ENCODE measurements at regions not wholly inside any gene's neighbourhood (a gene's known extent, or its start where the extent isn't known, plus 50 kb on each side); places are given as distances from the start of the nearest gene placed in this dataset.

DNA sequence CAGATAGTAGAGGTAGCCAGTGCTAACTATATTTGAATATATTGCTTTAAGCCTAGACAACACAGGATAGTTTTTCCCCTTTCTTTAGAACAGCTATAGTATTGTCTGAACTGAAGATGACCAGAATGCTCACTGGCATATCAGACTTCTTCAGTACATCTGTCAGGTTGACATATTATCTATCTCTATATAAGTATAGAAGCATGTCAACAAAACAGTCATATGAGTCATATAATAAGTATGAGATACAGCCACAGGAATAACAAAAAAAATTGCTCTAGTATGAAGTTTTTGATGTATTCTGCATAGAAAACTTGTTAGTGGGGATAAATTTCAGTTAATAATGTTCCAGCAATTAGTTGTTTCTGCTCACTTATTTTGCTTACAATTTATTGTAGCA lies 767.7 kb downstream of the LRFN5 start:
- Histone ChIP-seq H3K36me3 (ENCODE audit: control insufficient read depth, low read length) (no peaks in the 10 kb centered on the region), H3K4me3 (ENCODE audit: low read length) (no peak overlapping the region), H3K4me2 (ENCODE audit: low read length) (no peak overlapping the region), H3F3A (ENCODE audit: control insufficient read depth, insufficient read depth) (no peaks in the 10 kb centered on the region), H3K4me1 (ENCODE audit: control insufficient read depth, low read length) (no peaks in the 10 kb centered on the region), H3K27me3 (ENCODE audit: control insufficient read depth, low read length) (no peaks in the 10 kb centered on the region), H3K9me3 (ENCODE audit: control insufficient read depth, insufficient read depth, low read length) (peaks cover 3% of the 10 kb centered on the region; the same call in 1 of the 2 replicates), H4K20me1 (ENCODE audit: control insufficient read depth, insufficient read depth, low read depth, low read length) (no peaks in the 10 kb centered on the region), H3K27ac (ENCODE audit: low read depth, low read length) (no peak overlapping the region), H3K9me2 (replicated peaks; ENCODE audit: control insufficient read depth, low read length) (no peaks in the 10 kb centered on the region), H3K79me2 (ENCODE audit: control insufficient read depth, low read length) (no peaks in the 10 kb centered on the region)
- TF ChIP-seq EZH2phosphoT487 (IDR thresholded peaks at IDR 0.05; ENCODE audit: borderline replicate concordance, low read length) = no peak
- no peak for TF ChIP-seq CTCF (IDR thresholded peaks at IDR 0.05; ENCODE audit: low read depth, low read length, poor library complexity, severe bottlenecking)

DNA sequence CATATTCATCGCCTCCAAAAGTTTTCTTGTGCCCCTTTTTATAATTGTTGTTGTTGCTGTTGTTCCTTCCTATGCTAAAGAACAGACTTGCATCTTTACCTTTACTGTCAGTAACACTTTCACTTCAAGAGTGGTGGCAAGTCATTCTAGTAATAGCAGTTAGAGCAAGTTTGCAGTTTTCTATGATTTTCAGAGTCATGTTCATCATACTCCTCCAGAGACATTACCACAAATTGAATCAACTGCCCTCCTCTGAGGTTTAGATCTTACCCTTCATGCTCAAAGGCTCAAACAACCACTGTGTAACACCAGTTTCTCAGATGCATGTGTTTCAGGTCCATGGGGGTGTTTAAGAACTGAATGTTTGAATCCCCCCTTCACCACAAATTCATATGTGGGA lies 763.4 kb downstream of the LRFN5 start:
- Histone ChIP-seq H3K4me1 (ENCODE audit: control insufficient read depth, low read length) (no peaks in the 10 kb centered on the region), H3K4me2 (ENCODE audit: low read length) (no peak overlapping the region), H3F3A (ENCODE audit: control insufficient read depth, insufficient read depth) (no peaks in the 10 kb centered on the region), H4K20me1 (ENCODE audit: control insufficient read depth, insufficient read depth, low read depth, low read length) (no peaks in the 10 kb centered on the region), H3K79me2 (ENCODE audit: control insufficient read depth, low read length) (no peaks in the 10 kb centered on the region), H3K27ac (ENCODE audit: low read depth, low read length) (no peak overlapping the region), H3K9me2 (replicated peaks; ENCODE audit: control insufficient read depth, low read length) (no peaks in the 10 kb centered on the region), H3K4me3 (ENCODE audit: low read length) (no peak overlapping the region), H3K9me3 (ENCODE audit: control insufficient read depth, insufficient read depth, low read length) (no peaks in the 10 kb centered on the region; the same call in 1 of the 2 replicates), H3K36me3 (ENCODE audit: control insufficient read depth, low read length) (no peaks in the 10 kb centered on the region), H3K27me3 (ENCODE audit: control insufficient read depth, low read length) (no peaks in the 10 kb centered on the region)
- TF ChIP-seq CTCF (IDR thresholded peaks at IDR 0.05; ENCODE audit: low read depth, low read length, poor library complexity, severe bottlenecking) (no peak), EZH2phosphoT487 (IDR thresholded peaks at IDR 0.05; ENCODE audit: borderline replicate concordance, low read length) (no peak)

- no peaks in the 10 kb centered on the region for H3K36me3 ChIP-seq (ENCODE audit: control insufficient read depth, low read length)
- no peaks in the 10 kb centered on the region for H4K20me1 ChIP-seq (ENCODE audit: control insufficient read depth, insufficient read depth, low read depth, low read length)
- no peak overlapping the region for H3K4me3 ChIP-seq (ENCODE audit: low read length)
- H3K79me2 ChIP-seq (ENCODE audit: control insufficient read depth, low read length) = no peaks in the 10 kb centered on the region
- TF ChIP-seq EZH2phosphoT487 (IDR thresholded peaks at IDR 0.05; ENCODE audit: borderline replicate concordance, low read length) (no peak), CTCF (IDR thresholded peaks at IDR 0.05; ENCODE audit: low read depth, low read length, poor library complexity, severe bottlenecking) (no peak)
- no peaks in the 10 kb centered on the region for H3F3A ChIP-seq (ENCODE audit: control insufficient read depth, insufficient read depth)
- no peaks in the 10 kb centered on the region for H3K4me1 ChIP-seq (ENCODE audit: control insufficient read depth, low read length)
- H3K27me3 ChIP-seq (ENCODE audit: control insufficient read depth, low read length) = no peaks in the 10 kb centered on the region
- no peak overlapping the region for H3K4me2 ChIP-seq (ENCODE audit: low read length)
- no peaks in the 10 kb centered on the region; the same call in 1 of the 2 replicates for H3K9me3 ChIP-seq (ENCODE audit: control insufficient read depth, insufficient read depth, low read length)
- no peak overlapping the region for H3K27ac ChIP-seq (ENCODE audit: low read depth, low read length)
- H3K9me2 ChIP-seq (replicated peaks; ENCODE audit: control insufficient read depth, low read length) = no peaks in the 10 kb centered on the region
Measured at GRCh38 chr14:42368234-42368633, 761.6 kb downstream of the LRFN5 start.

DNA sequence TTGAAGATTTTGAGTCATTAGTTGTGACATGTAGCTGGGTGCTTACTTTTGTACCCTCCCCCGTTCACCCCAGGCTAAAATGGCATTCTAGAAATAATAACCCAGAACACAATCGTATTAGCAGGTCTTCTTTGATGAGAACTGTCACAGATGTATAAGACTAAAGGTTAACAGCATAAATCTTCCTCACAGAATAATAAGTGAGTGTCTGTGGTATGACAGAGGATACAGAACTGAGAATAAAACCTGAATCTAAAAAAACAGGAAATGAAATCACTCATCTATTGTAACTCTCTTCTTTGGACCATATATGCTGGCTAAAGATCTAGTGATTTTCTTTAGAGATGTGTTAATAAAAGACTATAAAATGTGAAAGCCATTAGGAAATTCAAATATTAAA lies 746.6 kb downstream of the LRFN5 start:
- no peaks in the 10 kb centered on the region for H4K20me1 ChIP-seq (ENCODE audit: control insufficient read depth, insufficient read depth, low read depth, low read length)
- no peaks in the 10 kb centered on the region for H3K9me3 ChIP-seq (ENCODE audit: control insufficient read depth, insufficient read depth, low read length)
- H3K36me3 ChIP-seq (ENCODE audit: control insufficient read depth, low read length) = no peaks in the 10 kb centered on the region
- H3K4me1 ChIP-seq (ENCODE audit: control insufficient read depth, low read length) = no peaks in the 10 kb centered on the region
- H3K9me2 ChIP-seq (replicated peaks; ENCODE audit: control insufficient read depth, low read length) = no peaks in the 10 kb centered on the region
- no peak overlapping the region for H3K4me2 ChIP-seq (ENCODE audit: low read length)
- H3K4me3 ChIP-seq (ENCODE audit: low read length) = no peak overlapping the region
- TF ChIP-seq EZH2phosphoT487 (IDR thresholded peaks at IDR 0.05; ENCODE audit: borderline replicate concordance, low read length) = no peak
- no peak for TF ChIP-seq CTCF (IDR thresholded peaks at IDR 0.05; ENCODE audit: low read depth, low read length, poor library complexity, severe bottlenecking)
- H3K27ac ChIP-seq (ENCODE audit: low read depth, low read length) = no peak overlapping the region
- no peaks in the 10 kb centered on the region for H3K27me3 ChIP-seq (ENCODE audit: control insufficient read depth, low read length)
- H3F3A ChIP-seq (ENCODE audit: control insufficient read depth, insufficient read depth) = no peaks in the 10 kb centered on the region
- H3K79me2 ChIP-seq (ENCODE audit: control insufficient read depth, low read length) = no peaks in the 10 kb centered on the region
